Aorta (tissue), 5 donors: ENCODE measurements at regions not wholly inside any gene's neighbourhood (a gene's known extent, or its start where the extent isn't known, plus 50 kb on each side); places are given as distances from the start of the nearest gene placed in this dataset.

ENCODE experiments used
- ATAC-seq: fragments of 200-7000 bp; cut with Tn5 transposase; one replicate; pipeline ENCODE4 v1.9.1; 2022; ENCODE audit warnings: moderate library complexity; ENCODE audit not compliant: low FRiP score
- DNase-seq, 2 donors: peaks; one replicate each; pipeline ENCODE4 v3.0.0-alpha.2; 2020
- H3K27ac ChIP-seq, 2 donors: one replicate each; pipeline ENCODE4 v1.5.1; 2013; ENCODE audit warnings: low read length in 2 of 2, mild to moderate bottlenecking in 2 of 2, moderate library complexity in 2 of 2, control low read depth in 1 of 2, inconsistent platforms in 1 of 2, low read depth in 1 of 2
- H3K27me3 ChIP-seq, 2 donors: one replicate each; pipeline ENCODE4 v1.6.1; 2013; ENCODE audit warnings: control low read depth in 1 of 2, low read length in 1 of 2, mild to moderate bottlenecking in 1 of 2, moderate library complexity in 1 of 2; ENCODE audit not compliant: insufficient read depth in 2 of 2, control insufficient read depth in 1 of 2
- H3K36me3 ChIP-seq, 2 donors: one replicate each; pipeline ENCODE4 v1.6.1; 2013; ENCODE audit warnings: control low read depth in 1 of 2, low read length in 1 of 2, mild to moderate bottlenecking in 1 of 2; ENCODE audit not compliant: insufficient read depth in 2 of 2, control insufficient read depth in 1 of 2
- H3K4me1 ChIP-seq, 2 donors: one replicate each; pipeline ENCODE4 v1.6.1; 2013; ENCODE audit warnings: low read length in 2 of 2, control low read depth in 1 of 2, mild to moderate bottlenecking in 1 of 2, moderate library complexity in 1 of 2; ENCODE audit not compliant: insufficient read depth in 2 of 2, control insufficient read depth in 1 of 2
- H3K4me3 ChIP-seq, 2 donors: one replicate each; pipeline ENCODE4 v1.5.1; 2013; ENCODE audit warnings: low read length in 2 of 2, control low read depth in 1 of 2, mild to moderate bottlenecking in 1 of 2
- H3K9me3 ChIP-seq: one replicate; pipeline ENCODE4 v1.6.1; 2013; ENCODE audit warnings: mild to moderate bottlenecking, low read length; ENCODE audit not compliant: control insufficient read depth
- WGBS, 2 donors: extraction: QIAGEN DNeasy Blood & Tissue Kit; methylation state at CpG; one replicate each; pipeline ENCODE4 v1.1.7; 2013; 5-methylcytosine and 5-hydroxymethylcytosine counted together
- intact Hi-C, 2 donors: fragments of 100-400 bp; cut with DNase I; formaldehyde crosslinking; loops; one replicate each; pipeline versions ENCODE4 v1.14.2 to v1.15.0; 2022
- donor health status: healthy with polysubstance abuse.
- donor health status: Bipolar disorder and iron deficiency.
- donor health status: DM: no; HTN: no; CAD: no.
- donor health status: DM: no; HTN: no; CAD: no.
- donor health status: DM: yes; HTN: yes; CAD: no.

GRCh38 chr10:78589687-78590086 lies 479.1 kb upstream of the ZMIZ1 start:
- no peak for DNase-seq
- Histone ChIP-seq H3K27ac (no peak overlapping the region), H3K4me1 (peaks cover 0 to 2% of the 10 kb centered on the region in 2 donors), H3K27me3 (no peaks in the 10 kb centered on the region), H3K36me3 (no peaks in the 10 kb centered on the region), H3K9me3 (no peaks in the 10 kb centered on the region), H3K4me3 (no peak overlapping the region)
- intact Hi-C loops = no loop called here
- 95 to 96% methylated on average over 3 of the region's 3 CpGs for WGBS, 2 donors
- ATAC-seq = no peak

GRCh38 chr10:78591066-78591465 lies 477.7 kb upstream of the ZMIZ1 start:
- no peak for ATAC-seq
- no peaks in the 10 kb centered on the region for H3K9me3 ChIP-seq
- no peak overlapping the region for H3K4me3 ChIP-seq
- WGBS, 2 donors = 96 to 97% methylated on average over 2 of the region's 2 CpGs
- H3K27me3 ChIP-seq = no peaks in the 10 kb centered on the region
- no peak overlapping the region for H3K27ac ChIP-seq
- intact Hi-C loops = no loop called here
- H3K36me3 ChIP-seq = no peaks in the 10 kb centered on the region
- peaks cover 0 to 2% of the 10 kb centered on the region in 2 donors for H3K4me1 ChIP-seq
- no peak for DNase-seq

GRCh38 chr10:78594559-78595268 lies 474.1 kb upstream of the ZMIZ1 start:
- no peak for DNase-seq
- H3K27me3 ChIP-seq = no peaks in the 10 kb centered on the region
- no peak overlapping the region for H3K27ac ChIP-seq

GRCh38 chr10:78595269-78595619 lies 473.5 kb upstream of the ZMIZ1 start:
- intact Hi-C loops = no loop called here
- H3K27ac ChIP-seq = no peak overlapping the region
- H3K36me3 ChIP-seq = no peaks in the 10 kb centered on the region
- H3K9me3 ChIP-seq = no peaks in the 10 kb centered on the region
- no peak overlapping the region for H3K4me3 ChIP-seq
- DNase-seq (no peak), ATAC-seq (no peak)
- peaks cover 0 to 2% of the 10 kb centered on the region in 2 donors for H3K4me1 ChIP-seq
- whole genome bisulfite sequencing, 2 donors = 58 to 59% methylated on average over 5 of the region's 5 CpGs
- no peaks in the 10 kb centered on the region for H3K27me3 ChIP-seq

More at GRCh38 chr10:78594559-78595268, 474.1 kb upstream of the ZMIZ1 start:
- intact Hi-C loops = no loop called here
- Histone ChIP-seq H3K4me3 (no peak overlapping the region), H3K4me1 (peaks cover 0 to 2% of the 10 kb centered on the region in 2 donors), H3K9me3 (no peaks in the 10 kb centered on the region), H3K36me3 (no peaks in the 10 kb centered on the region)
- ATAC-seq = no peak
- WGBS, 2 donors = 78 to 80% methylated on average over 7 of the region's 7 CpGs

- Histone ChIP-seq H3K36me3 (no peaks in the 10 kb centered on the region), H3K9me3 (no peaks in the 10 kb centered on the region), H3K27ac (no peak overlapping the region), H3K27me3 (no peaks in the 10 kb centered on the region), H3K4me1 (peaks cover 0 to 2% of the 10 kb centered on the region in 2 donors), H3K4me3 (no peak overlapping the region)
- 85 to 91% methylated on average over 2 of the region's 2 CpGs for WGBS, 2 donors
- intact Hi-C loops = no loop called here
- no peak for DNase-seq
- ATAC-seq = no peak
These were observed 472.2 kb upstream of the ZMIZ1 start for GRCh38 chr10:78596556-78596955.

GRCh38 chr10:78597796-78598555 lies 470.8 kb upstream of the ZMIZ1 start:
- Histone ChIP-seq H3K4me1 (no peaks in the 10 kb centered on the region), H3K9me3 (no peaks in the 10 kb centered on the region), H3K4me3 (no peak overlapping the region), H3K27me3 (no peaks in the 10 kb centered on the region), H3K27ac (no peak overlapping the region), H3K36me3 (no peaks in the 10 kb centered on the region)
- 82 to 83% methylated on average over 11 of the region's 11 CpGs for WGBS, 2 donors
- no peak for ATAC-seq
- intact Hi-C loops = no loop called here
- no peak for DNase-seq

GRCh38 chr10:78599122-78599853 lies 469.5 kb upstream of the ZMIZ1 start:
- no peaks in the 10 kb centered on the region for H3K36me3 ChIP-seq
- H3K27me3 ChIP-seq = no peaks in the 10 kb centered on the region
- no peak for DNase-seq
- intact Hi-C loops = no loop called here
- H3K27ac ChIP-seq = no peak overlapping the region
- no peaks in the 10 kb centered on the region for H3K9me3 ChIP-seq
- WGBS, 2 donors = 80 to 99% methylated on average over 3 of the region's 3 CpGs
- no peak overlapping the region for H3K4me3 ChIP-seq
- ATAC-seq = no peak
- H3K4me1 ChIP-seq = no peaks in the 10 kb centered on the region

- no peaks in the 10 kb centered on the region for H3K36me3 ChIP-seq
- no peaks in the 10 kb centered on the region for H3K27me3 ChIP-seq
- intact Hi-C loops = no loop called here
- ATAC-seq (no peak), DNase-seq (no peak)
- H3K4me3 ChIP-seq = no peak overlapping the region
- WGBS, 2 donors = 80 to 85% methylated on average over 5 of the region's 5 CpGs
- H3K4me1 ChIP-seq = no peaks in the 10 kb centered on the region
- no peak overlapping the region for H3K27ac ChIP-seq
- H3K9me3 ChIP-seq = no peaks in the 10 kb centered on the region
These were observed 468.6 kb upstream of the ZMIZ1 start for GRCh38 chr10:78600121-78600665.
